ENCODE measurements at regions not wholly inside any gene's neighbourhood (a gene's known extent, or its start where the extent isn't known, plus 50 kb on each side); places are given as distances from the start of the nearest gene placed in this dataset.
"Not testable (repeated sequence)": the region's sequence is repeated elsewhere in the genome, so short reads cannot be mapped to it uniquely, and the experiment has no call there.

- no peak overlapping the region for H3K4me3 ChIP-seq (replicated peaks; ENCODE audit: insufficient read depth, low read length)
- DNase-seq (ENCODE audit: low read depth in 1 of 2, low spot score in 1 of 2), result no peak
- H3K27me3 ChIP-seq (ENCODE audit: insufficient read depth, poor library complexity, severe bottlenecking), result no peaks in the 10 kb centered on the region
- no peak for TF ChIP-seq GABPA (IDR thresholded peaks at IDR 0.05; ENCODE audit: low read depth)
- H3K27ac ChIP-seq (replicated peaks), result no peak overlapping the region
Measured at GRCh38 chr13:90645582-90645981, 701.9 kb upstream of the MIR17HG start.

GRCh38 chr13:90648497-90648896 is 699.0 kb upstream of the MIR17HG start:
- no peak for DNase-seq (ENCODE audit: low read depth in 1 of 2, low spot score in 1 of 2)
- Histone ChIP-seq H3K4me3 (replicated peaks; ENCODE audit: insufficient read depth, low read length) (no peak overlapping the region), H3K27me3 (ENCODE audit: insufficient read depth, poor library complexity, severe bottlenecking) (no peaks in the 10 kb centered on the region), H3K27ac (replicated peaks) (no peak overlapping the region)
- TF ChIP-seq POLR2AphosphoS5 (IDR thresholded peaks at IDR 0.05; ENCODE audit: low read depth) (no peak), GABPA (IDR thresholded peaks at IDR 0.05; ENCODE audit: low read depth) (no peak)

- H3K27ac ChIP-seq (replicated peaks), result no peak overlapping the region
- H3K27me3 ChIP-seq (ENCODE audit: insufficient read depth, poor library complexity, severe bottlenecking), result no peaks in the 10 kb centered on the region
- TF ChIP-seq CTCF (IDR thresholded peaks at IDR 0.05; ENCODE audit: insufficient read depth, low read length), result no peak
- no peak for TF ChIP-seq REST (IDR thresholded peaks at IDR 0.05; ENCODE audit: insufficient replicate concordance, low read depth)
- TF ChIP-seq SPI1 (IDR thresholded peaks at IDR 0.05; ENCODE audit: borderline replicate concordance, low read depth), result no peak
- TF ChIP-seq GABPA (IDR thresholded peaks at IDR 0.05; ENCODE audit: low read depth), result no peak
- TF ChIP-seq POLR2AphosphoS5 (IDR thresholded peaks at IDR 0.05; ENCODE audit: low read depth), result no peak
- no peak overlapping the region for H3K4me3 ChIP-seq (replicated peaks; ENCODE audit: insufficient read depth, low read length)
- no peak for DNase-seq (ENCODE audit: low read depth in 1 of 2, low spot score in 1 of 2)
Measured at GRCh38 chr13:90652036-90652435, 695.5 kb upstream of the MIR17HG start.

GRCh38 chr13:90654970-90655369 is 692.5 kb upstream of the MIR17HG start:
- no peak overlapping the region for H3K4me3 ChIP-seq (replicated peaks; ENCODE audit: insufficient read depth, low read length)
- no peak overlapping the region for H3K27ac ChIP-seq (replicated peaks)
- no peak for TF ChIP-seq POLR2AphosphoS5 (IDR thresholded peaks at IDR 0.05; ENCODE audit: low read depth)
- no peak for TF ChIP-seq CTCF (IDR thresholded peaks at IDR 0.05; ENCODE audit: insufficient read depth, low read length)
- TF ChIP-seq GABPA (IDR thresholded peaks at IDR 0.05; ENCODE audit: low read depth), result no peak
- TF ChIP-seq REST (IDR thresholded peaks at IDR 0.05; ENCODE audit: insufficient replicate concordance, low read depth), result no peak
- no peak for TF ChIP-seq SPI1 (IDR thresholded peaks at IDR 0.05; ENCODE audit: borderline replicate concordance, low read depth)
- no peak for DNase-seq (ENCODE audit: low read depth in 1 of 2, low spot score in 1 of 2)
- no peaks in the 10 kb centered on the region for H3K27me3 ChIP-seq (ENCODE audit: insufficient read depth, poor library complexity, severe bottlenecking)

GRCh38 chr13:90664200-90664599 is 683.3 kb upstream of the MIR17HG start:
- DNase-seq (ENCODE audit: low read depth in 1 of 2, low spot score in 1 of 2); H3K4me3 ChIP-seq (replicated peaks; ENCODE audit: insufficient read depth, low read length); H3K27me3 ChIP-seq (ENCODE audit: insufficient read depth, poor library complexity, severe bottlenecking); H3K27ac ChIP-seq (replicated peaks): not testable (repeated sequence)
